Skin epidermis (tissue), 12 donors: ENCODE measurements at regions not wholly inside any gene's neighbourhood (a gene's known extent, or its start where the extent isn't known, plus 50 kb on each side); places are given as distances from the start of the nearest gene placed in this dataset.
"Not testable (repeated sequence)": the region's sequence is repeated elsewhere in the genome, so short reads cannot be mapped to it uniquely, and the experiment has no call there.

Source experiments
- H3K27ac ChIP-seq, 21 experiments: fragments of 200-600 bp; sonication (generic) in 11 of 21; one replicate each; pipeline ENCODE4 v1.5.0; 2020; ENCODE audit warnings: mild to moderate bottlenecking in 3 of 21, inconsistent platforms in 2 of 21, moderate library complexity in 2 of 21
- H3K4me3 ChIP-seq, 7 experiments: fragments of 200-600 bp; sonication (generic) in 2 of 7; one replicate each; pipeline ENCODE4 v1.5.0; 2020; ENCODE audit warnings: inconsistent platforms in 2 of 7, mild to moderate bottlenecking in 2 of 7, moderate library complexity in 1 of 7

- H3K4me3 ChIP-seq, H3K27ac ChIP-seq: not testable (repeated sequence)
Measured at GRCh38 chr6:106806253-106806652, 168.3 kb downstream of the CD24 start.

GRCh38 chr6:106805771-106806170 is 168.8 kb downstream of the CD24 start:
- Histone ChIP-seq H3K4me3 (no peak overlapping the region), H3K27ac (no peak overlapping the region)

- Histone ChIP-seq H3K27ac (no peak overlapping the region), H3K4me3 (no peak overlapping the region)
Measured at GRCh38 chr6:106804346-106805335, 169.9 kb downstream of the CD24 start.

- no peak overlapping the region for H3K4me3 ChIP-seq
- no peak overlapping the region for H3K27ac ChIP-seq
Measured at GRCh38 chr6:106803188-106803587, 171.3 kb downstream of the CD24 start.

- no peak overlapping the region for H3K27ac ChIP-seq
- no peak overlapping the region for H3K4me3 ChIP-seq
Measured at GRCh38 chr6:106802139-106802538, 172.4 kb downstream of the CD24 start.

- H3K27ac ChIP-seq, result no peak overlapping the region
- no peak overlapping the region for H3K4me3 ChIP-seq
Measured at GRCh38 chr6:106801256-106801655, 171.9 kb downstream of the QRSL1 start.

GRCh38 chr6:106800379-106800778 is 171.0 kb downstream of the QRSL1 start:
- no peak overlapping the region for H3K27ac ChIP-seq

GRCh38 chr6:106799031-106799894 is 169.9 kb downstream of the QRSL1 start:
- Histone ChIP-seq H3K27ac (no peak overlapping the region), H3K4me3 (no peak overlapping the region)

More at GRCh38 chr6:106800379-106800778, 171.0 kb downstream of the QRSL1 start:
- H3K4me3 ChIP-seq, result no peak overlapping the region

GRCh38 chr6:106797186-106797585 is 167.8 kb downstream of the QRSL1 start:
- no peak overlapping the region for H3K27ac ChIP-seq

GRCh38 chr6:106796781-106797180 is 167.4 kb downstream of the QRSL1 start:
- Histone ChIP-seq H3K27ac (no peak overlapping the region), H3K4me3 (no peak overlapping the region)

More at GRCh38 chr6:106797186-106797585, 167.8 kb downstream of the QRSL1 start:
- H3K4me3 ChIP-seq, result no peak overlapping the region

- Histone ChIP-seq H3K27ac (no peak overlapping the region), H3K4me3 (no peak overlapping the region)
Measured at GRCh38 chr6:106794129-106794528, 164.8 kb downstream of the QRSL1 start.

GRCh38 chr6:106792536-106793236 is 163.3 kb downstream of the QRSL1 start:
- Histone ChIP-seq H3K27ac (no peak overlapping the region), H3K4me3 (no peak overlapping the region)

- no peak overlapping the region for H3K27ac ChIP-seq
Measured at GRCh38 chr6:106790935-106791334, 161.6 kb downstream of the QRSL1 start.

GRCh38 chr6:106790149-106790770 is 160.9 kb downstream of the QRSL1 start:
- H3K27ac ChIP-seq, result no peak overlapping the region
- no peak overlapping the region for H3K4me3 ChIP-seq

More at GRCh38 chr6:106790935-106791334, 161.6 kb downstream of the QRSL1 start:
- no peak overlapping the region for H3K4me3 ChIP-seq

- H3K27ac ChIP-seq, result no peak overlapping the region
Measured at GRCh38 chr6:106789428-106790148, 160.2 kb downstream of the QRSL1 start.

GRCh38 chr6:106788761-106789160 is 159.4 kb downstream of the QRSL1 start:
- Histone ChIP-seq H3K4me3 (no peak overlapping the region), H3K27ac (no peak overlapping the region)

More at GRCh38 chr6:106789428-106790148, 160.2 kb downstream of the QRSL1 start:
- H3K4me3 ChIP-seq, result no peak overlapping the region

- H3K27ac ChIP-seq, result no peak overlapping the region
Measured at GRCh38 chr6:106787327-106788196, 158.2 kb downstream of the QRSL1 start.

GRCh38 chr6:106785298-106785697 is 155.9 kb downstream of the QRSL1 start:
- H3K27ac ChIP-seq, result no peak overlapping the region
- no peak overlapping the region for H3K4me3 ChIP-seq

More at GRCh38 chr6:106787327-106788196, 158.2 kb downstream of the QRSL1 start:
- H3K4me3 ChIP-seq, result no peak overlapping the region
